Cardiac fibroblast (primary cell): ENCODE measurements at regions not wholly inside any gene's neighbourhood (a gene's known extent, or its start where the extent isn't known, plus 50 kb on each side); places are given as distances from the start of the nearest gene placed in this dataset.

Experiments
- DNase-seq, 2 donors: peaks; one replicate each; pipeline versions ENCODE4 v3.0.0 to v3.0.0-alpha.2; 2010; ENCODE audit warnings: low read depth in 2 of 2
- H3K4me3 ChIP-seq, 2 donors: replicated peaks in 1 of 2; 1 replicate in 1 of 2; 2 replicates in 1 of 2; pipeline ENCODE4 v1.5.1; 2011; ENCODE audit warnings: low read depth in 2 of 2, low read length in 2 of 2, mild to moderate bottlenecking in 2 of 2, moderate library complexity in 1 of 2
- CTCF ChIP-seq: IDR thresholded peaks from one replicate; pipeline ENCODE4 v1.5.1; 2011; ENCODE audit warnings: low read depth, mild to moderate bottlenecking, low read length, inconsistent platforms

GRCh38 chr2:176677746-176678265 is 408.6 kb downstream of the MTX2 start:
- TF ChIP-seq CTCF = no peak
- no peak overlapping the region for H3K4me3 ChIP-seq
- DNase-seq = no peak

- TF ChIP-seq CTCF = no peak
- no peak for DNase-seq
- H3K4me3 ChIP-seq = no peak overlapping the region
These were observed 409.3 kb downstream of the MTX2 start for GRCh38 chr2:176678571-176678970.

- no peak overlapping the region for H3K4me3 ChIP-seq
- no peak for DNase-seq
- TF ChIP-seq CTCF = no peak
These were observed 409.9 kb downstream of the MTX2 start for GRCh38 chr2:176679061-176679669.

- no peak for TF ChIP-seq CTCF
- H3K4me3 ChIP-seq = no peak overlapping the region
- peak in 1 of 2 donors; percentile 48 for DNase-seq
These were observed 411.8 kb downstream of the MTX2 start for GRCh38 chr2:176680916-176681516.

- no peak overlapping the region for H3K4me3 ChIP-seq
- DNase-seq = no peak
- no peak for TF ChIP-seq CTCF
These were observed 412.4 kb downstream of the MTX2 start for GRCh38 chr2:176681584-176682115.

GRCh38 chr2:176682278-176682677 is 413.0 kb downstream of the MTX2 start:
- peak; percentile 13 to 19 for DNase-seq
- no peak for TF ChIP-seq CTCF
- H3K4me3 ChIP-seq = no peak overlapping the region
